ENCODE measurements at regions not wholly inside any gene's neighbourhood (a gene's known extent, or its start where the extent isn't known, plus 50 kb on each side); places are given as distances from the start of the nearest gene placed in this dataset.

DNA sequence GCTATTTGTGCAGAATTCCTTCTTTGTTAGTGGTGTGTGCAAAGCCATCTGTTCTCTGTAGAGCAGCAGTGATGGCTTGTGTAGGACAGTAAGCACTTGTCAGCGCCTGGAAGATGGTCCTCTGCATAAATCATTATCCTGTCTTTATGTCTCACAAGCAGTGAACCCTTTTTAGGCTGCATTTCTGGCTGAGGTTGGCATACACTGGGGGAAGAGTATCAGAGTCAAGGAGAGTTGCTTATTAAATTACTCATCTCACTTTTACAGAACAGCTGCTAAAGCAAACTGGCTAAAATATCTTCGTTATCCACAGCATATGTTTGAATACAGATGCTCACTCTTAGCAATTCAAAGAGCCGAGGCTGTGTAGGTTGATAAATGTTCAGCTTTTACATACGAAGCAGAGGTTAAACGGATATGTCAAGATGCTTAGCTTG is 54.6 kb upstream of the NCAM2 start:
- H3K4me1 Mint-ChIP-seq = no peaks in the 10 kb centered on the region
- no peak overlapping the region for H3K4me3 Mint-ChIP-seq
- no peak for ATAC-seq (ENCODE audit: low read depth)
- no peaks in the 10 kb centered on the region for H3K27me3 Mint-ChIP-seq
- H3K9me3 Mint-ChIP-seq = peaks cover 3% of the 10 kb centered on the region
- no peaks in the 10 kb centered on the region for H3K36me3 Mint-ChIP-seq
- H3K27ac Mint-ChIP-seq = no peak overlapping the region
- DNase-seq (ENCODE audit: low spot score in 2 of 2) = no peak

GRCh38 chr21:20944139-20944538 is 54.1 kb upstream of the NCAM2 start:
- Mint-ChIP-seq H3K27ac (no peak overlapping the region), H3K27me3 (no peaks in the 10 kb centered on the region), H3K4me1 (no peaks in the 10 kb centered on the region), H3K4me3 (no peak overlapping the region), H3K36me3 (no peaks in the 10 kb centered on the region), H3K9me3 (peaks cover 1% of the 10 kb centered on the region)
- DNase-seq (ENCODE audit: low spot score in 2 of 2) (no peak), ATAC-seq (ENCODE audit: low read depth) (no peak)

DNA sequence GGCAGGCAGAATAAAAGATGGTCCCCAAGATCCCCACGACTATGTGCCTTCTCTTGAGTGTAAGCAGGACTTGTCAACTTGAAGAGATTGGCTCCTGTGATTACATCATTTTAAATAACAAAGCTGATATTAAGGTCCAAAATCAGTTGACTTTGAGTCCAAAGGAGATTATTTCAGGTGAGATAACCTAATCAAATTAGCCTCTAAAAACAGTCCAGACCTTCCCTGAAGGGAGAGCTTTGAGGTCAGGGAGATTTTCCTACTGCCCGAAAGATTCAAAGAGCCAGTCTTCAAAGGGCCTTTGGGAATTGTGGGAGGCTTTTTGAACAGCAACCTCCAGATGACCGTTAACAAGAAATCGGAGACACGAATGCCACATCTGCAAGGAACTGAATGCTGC is 51.5 kb upstream of the NCAM2 start:
- no peak overlapping the region for H3K27ac Mint-ChIP-seq
- no peak for ATAC-seq (ENCODE audit: low read depth)
- H3K9me3 Mint-ChIP-seq = peaks cover 1% of the 10 kb centered on the region

More for the DNA sequence above, 51.5 kb upstream of the NCAM2 start:
- no peaks in the 10 kb centered on the region for H3K36me3 Mint-ChIP-seq
- no peaks in the 10 kb centered on the region for H3K4me1 Mint-ChIP-seq
- H3K4me3 Mint-ChIP-seq = no peak overlapping the region
- no peaks in the 10 kb centered on the region for H3K27me3 Mint-ChIP-seq
- no peak for DNase-seq (ENCODE audit: low spot score in 2 of 2)
